Trophoblast cell (in vitro differentiated cells and primary cell): ENCODE measurements at regions not wholly inside any gene's neighbourhood (a gene's known extent, or its start where the extent isn't known, plus 50 kb on each side); places are given as distances from the start of the nearest gene placed in this dataset.

Experiments
- DNase-seq, 2 donors: peaks; one replicate each; pipeline ENCODE4 v3.0.0-alpha.2; 2016
- H2AFZ ChIP-seq: 2 replicates; pipeline ENCODE4 v1.6.1; 2013; ENCODE audit warnings: low read length, moderate library complexity, mild to moderate bottlenecking; ENCODE audit not compliant: insufficient read depth, poor library complexity
- H2AK5ac ChIP-seq: 2 replicates; pipeline ENCODE4 v1.6.1; 2013; ENCODE audit warnings: mild to moderate bottlenecking, low read length
- H2BK120ac ChIP-seq: 2 replicates; pipeline ENCODE4 v1.6.1; 2013; ENCODE audit warnings: low read length, mild to moderate bottlenecking, moderate library complexity; ENCODE audit not compliant: insufficient read depth, poor library complexity
- H2BK12ac ChIP-seq: 2 replicates; pipeline ENCODE4 v1.6.1; 2013; ENCODE audit warnings: mild to moderate bottlenecking, low read length, moderate library complexity
- H2BK5ac ChIP-seq: 2 replicates; pipeline ENCODE4 v1.6.1; 2013; ENCODE audit warnings: low read length, low read depth, moderate library complexity, mild to moderate bottlenecking; ENCODE audit not compliant: poor library complexity
- H3K14ac ChIP-seq: 2 replicates; pipeline ENCODE4 v1.6.1; 2013; ENCODE audit warnings: mild to moderate bottlenecking, low read length
- H3K18ac ChIP-seq: 2 replicates; pipeline ENCODE4 v1.6.1; 2013; ENCODE audit warnings: mild to moderate bottlenecking, low read length
- H3K23ac ChIP-seq: 2 replicates; pipeline ENCODE4 v1.6.1; 2013; ENCODE audit warnings: low read length
- H3K27ac ChIP-seq: 2 replicates; pipeline ENCODE4 v1.5.1; 2013; ENCODE audit warnings: low read depth, mild to moderate bottlenecking, inconsistent platforms, low read length, moderate library complexity
- H3K27me3 ChIP-seq: 2 replicates; pipeline ENCODE4 v1.6.1; 2013; ENCODE audit warnings: inconsistent platforms, mild to moderate bottlenecking, low read length, moderate library complexity; ENCODE audit not compliant: insufficient read depth
- H3K36me3 ChIP-seq, 2 experiments: 1 replicate in 1 of 2; 2 replicates in 1 of 2; pipeline ENCODE4 v1.6.1; 2013; ENCODE audit warnings: low read length in 2 of 2, mild to moderate bottlenecking in 2 of 2, moderate library complexity in 1 of 2; ENCODE audit not compliant: insufficient read depth in 2 of 2, control insufficient read depth in 1 of 2
- H3K4ac ChIP-seq: 2 replicates; pipeline ENCODE4 v1.6.1; 2013; ENCODE audit warnings: low read depth, mild to moderate bottlenecking, low read length, moderate library complexity
- H3K4me1 ChIP-seq, 2 experiments: 1 replicate in 1 of 2; 2 replicates in 1 of 2; pipeline ENCODE4 v1.6.1; 2013; ENCODE audit warnings: low read length in 2 of 2, mild to moderate bottlenecking in 2 of 2, moderate library complexity in 1 of 2; ENCODE audit not compliant: insufficient read depth in 2 of 2, control insufficient read depth in 1 of 2
- H3K4me2 ChIP-seq: 2 replicates; pipeline ENCODE4 v1.6.1; 2013; ENCODE audit warnings: inconsistent platforms, mild to moderate bottlenecking, low read length, moderate library complexity
- H3K4me3 ChIP-seq: 2 replicates; pipeline ENCODE4 v1.5.1; 2013; ENCODE audit warnings: mild to moderate bottlenecking, low read depth, low read length, inconsistent platforms
- H3K79me1 ChIP-seq: one replicate; pipeline ENCODE4 v1.6.1; 2013; ENCODE audit warnings: low read length
- H3K79me2 ChIP-seq: 2 replicates; pipeline ENCODE4 v1.6.1; 2013; ENCODE audit warnings: low read length, mild to moderate bottlenecking; ENCODE audit not compliant: control insufficient read depth, insufficient read depth, poor library complexity
- H3K9ac ChIP-seq: 2 replicates; pipeline ENCODE4 v1.6.1; 2013; ENCODE audit warnings: mild to moderate bottlenecking, low read length
- H3K9me3 ChIP-seq: 2 replicates; pipeline ENCODE4 v1.6.1; 2013; ENCODE audit warnings: low read depth, mild to moderate bottlenecking, control low read depth, inconsistent platforms, low read length; ENCODE audit not compliant: insufficient read depth
- H4K12ac ChIP-seq: 2 replicates; pipeline ENCODE4 v1.6.1; 2013; ENCODE audit warnings: low read depth, mild to moderate bottlenecking, low read length, moderate library complexity
- H4K8ac ChIP-seq: 2 replicates; pipeline ENCODE4 v1.6.1; 2013; ENCODE audit warnings: low read depth, mild to moderate bottlenecking, low read length, moderate library complexity
- H4K91ac ChIP-seq: one replicate; pipeline ENCODE4 v1.6.1; 2013; ENCODE audit warnings: low read depth, mild to moderate bottlenecking, low read length, moderate library complexity
- WGBS: extraction: QIAGEN DNeasy Blood & Tissue Kit; methylation state at CpG from one replicate; pipeline ENCODE4 v1.1.7; 2013; ENCODE audit warnings: missing lambda C conversion rate; ENCODE audit not compliant: insufficient read length, insufficient coverage; ENCODE audit errors: extremely low coverage; 5-methylcytosine and 5-hydroxymethylcytosine counted together

- Histone ChIP-seq H3K4me3 (no peak overlapping the region), H3K4me1 (peaks cover 0 to 2% of the 10 kb centered on the region in 2 experiments), H2AFZ (no peak overlapping the region), H3K4ac (no peak overlapping the region), H3K79me2 (no peaks in the 10 kb centered on the region), H3K9ac (no peak overlapping the region), H2AK5ac (no peak overlapping the region), H2BK5ac (no peak overlapping the region), H3K79me1 (no peaks in the 10 kb centered on the region), H2BK12ac (no peak overlapping the region), H4K91ac (no peak overlapping the region), H3K18ac (no peak overlapping the region), H4K8ac (no peak overlapping the region), H2BK120ac (no peak overlapping the region), H3K27me3 (no peaks in the 10 kb centered on the region), H3K23ac (no peak overlapping the region), H4K12ac (no peak overlapping the region), H3K36me3 (no peaks in the 10 kb centered on the region), H3K14ac (no peak overlapping the region), H3K4me2 (no peak overlapping the region), H3K27ac (no peak overlapping the region), H3K9me3 (no peaks in the 10 kb centered on the region)
- WGBS, result no CpG with 5 or more reads among the region's 2 CpGs
- DNase-seq, result no peak
Observed at GRCh38 chr14:46325777-46326176, 325.8 kb downstream of the RPL10L start.

- H3K4me1 ChIP-seq, result peaks cover 0 to 2% of the 10 kb centered on the region in 2 experiments
- no peak overlapping the region for H4K91ac ChIP-seq
- H3K9me3 ChIP-seq, result no peaks in the 10 kb centered on the region
- no peak overlapping the region for H3K23ac ChIP-seq
- no peak overlapping the region for H3K4me2 ChIP-seq
- H3K9ac ChIP-seq, result no peak overlapping the region
- no CpG with 5 or more reads among the region's 5 CpGs for WGBS
- H3K79me1 ChIP-seq, result no peaks in the 10 kb centered on the region
- no peaks in the 10 kb centered on the region for H3K27me3 ChIP-seq
- no peak for DNase-seq
- no peak overlapping the region for H2AK5ac ChIP-seq
- no peak overlapping the region for H3K27ac ChIP-seq
- H2AFZ ChIP-seq, result no peak overlapping the region
- no peak overlapping the region for H2BK5ac ChIP-seq
- H3K36me3 ChIP-seq, result no peaks in the 10 kb centered on the region
- no peak overlapping the region for H4K8ac ChIP-seq
- no peak overlapping the region for H3K4me3 ChIP-seq
- no peak overlapping the region for H3K4ac ChIP-seq
- no peak overlapping the region for H2BK120ac ChIP-seq
- H3K79me2 ChIP-seq, result no peaks in the 10 kb centered on the region
- no peak overlapping the region for H2BK12ac ChIP-seq
- no peak overlapping the region for H3K18ac ChIP-seq
- H3K14ac ChIP-seq, result no peak overlapping the region
- no peak overlapping the region for H4K12ac ChIP-seq
Observed at GRCh38 chr14:46325157-46325556, 326.4 kb downstream of the RPL10L start.

- H3K79me1 ChIP-seq, result no peaks in the 10 kb centered on the region
- no peaks in the 10 kb centered on the region for H3K27me3 ChIP-seq
- H3K14ac ChIP-seq, result no peak overlapping the region
- H2BK120ac ChIP-seq, result no peak overlapping the region
- no peak overlapping the region for H3K23ac ChIP-seq
- H4K91ac ChIP-seq, result no peak overlapping the region
- H3K4ac ChIP-seq, result no peak overlapping the region
- H4K8ac ChIP-seq, result no peak overlapping the region
- no peak overlapping the region for H3K4me3 ChIP-seq
- H3K18ac ChIP-seq, result no peak overlapping the region
- no peaks in the 10 kb centered on the region for H3K36me3 ChIP-seq
- no peak overlapping the region for H3K9ac ChIP-seq
- H3K9me3 ChIP-seq, result no peaks in the 10 kb centered on the region
- H4K12ac ChIP-seq, result no peak overlapping the region
- no peak overlapping the region for H3K4me2 ChIP-seq
- H2BK12ac ChIP-seq, result no peak overlapping the region
- H3K4me1 ChIP-seq, result peaks cover 0 to 2% of the 10 kb centered on the region in 2 experiments
- no peak for DNase-seq
- no peak overlapping the region for H2BK5ac ChIP-seq
- no peak overlapping the region for H3K27ac ChIP-seq
- no peak overlapping the region for H2AFZ ChIP-seq
- no peaks in the 10 kb centered on the region for H3K79me2 ChIP-seq
- H2AK5ac ChIP-seq, result no peak overlapping the region
Observed at GRCh38 chr14:46323404-46323762, 328.2 kb downstream of the RPL10L start.

- Histone ChIP-seq H3K4ac (no peak overlapping the region), H3K4me2 (no peak overlapping the region), H3K4me3 (no peak overlapping the region), H4K8ac (no peak overlapping the region), H3K9me3 (no peaks in the 10 kb centered on the region), H3K23ac (no peak overlapping the region), H2AK5ac (no peak overlapping the region), H3K18ac (no peak overlapping the region), H3K14ac (no peak overlapping the region), H3K4me1 (peaks cover 0 to 2% of the 10 kb centered on the region in 2 experiments), H4K91ac (no peak overlapping the region), H3K36me3 (no peaks in the 10 kb centered on the region), H2BK120ac (no peak overlapping the region), H3K79me2 (no peaks in the 10 kb centered on the region), H2BK5ac (no peak overlapping the region), H3K27ac (no peak overlapping the region), H3K27me3 (no peaks in the 10 kb centered on the region), H3K9ac (no peak overlapping the region), H2AFZ (no peak overlapping the region), H2BK12ac (no peak overlapping the region), H4K12ac (no peak overlapping the region), H3K79me1 (no peaks in the 10 kb centered on the region)
- WGBS, result no CpG with 5 or more reads among the region's 3 CpGs
- DNase-seq, result no peak
Observed at GRCh38 chr14:46322730-46323403, 328.7 kb downstream of the RPL10L start.
